Skin of body (tissue), 1 donor: ENCODE measurements at regions not wholly inside any gene's neighbourhood (a gene's known extent, or its start where the extent isn't known, plus 50 kb on each side); places are given as distances from the start of the nearest gene placed in this dataset.
"Not testable (repeated sequence)": the region's sequence is repeated elsewhere in the genome, so short reads cannot be mapped to it uniquely, and the experiment has no call there.

Experiments
- DNase-seq: peaks from one replicate; lab custom pipeline; 2025; lab: John Stamatoyannopoulos, UW

DNA sequence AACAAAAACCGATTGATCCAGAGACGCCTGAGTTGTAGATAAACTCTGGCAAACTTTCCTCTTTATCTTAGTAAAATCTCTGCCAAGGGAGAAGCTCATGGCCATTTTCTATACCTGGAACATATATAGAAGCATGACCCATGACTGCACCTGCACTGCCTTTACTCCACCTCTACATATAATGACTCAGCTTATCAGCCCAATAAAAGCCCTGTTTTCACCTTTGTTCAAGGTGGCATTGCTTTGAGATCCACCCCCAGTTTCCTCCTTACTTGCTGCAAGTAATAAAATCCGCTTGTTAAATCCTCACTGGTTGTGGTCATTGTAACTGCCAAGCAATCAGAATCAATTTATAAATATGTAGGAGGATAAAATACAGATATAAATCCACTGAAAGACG lies 1280.4 kb downstream of the NSUN3 start:
- DNase-seq, result no peak

GRCh38 chr3:95343767-95344166 lies 1280.9 kb downstream of the NSUN3 start:
- no peak for DNase-seq

- not testable (repeated sequence) for DNase-seq
Observed at GRCh38 chr3:95347936-95348335, 1285.1 kb downstream of the NSUN3 start.

GRCh38 chr3:95348879-95349278 lies 1286.0 kb downstream of the NSUN3 start:
- DNase-seq, result no peak

GRCh38 chr3:95350049-95350448 lies 1287.2 kb downstream of the NSUN3 start:
- no peak for DNase-seq

DNA sequence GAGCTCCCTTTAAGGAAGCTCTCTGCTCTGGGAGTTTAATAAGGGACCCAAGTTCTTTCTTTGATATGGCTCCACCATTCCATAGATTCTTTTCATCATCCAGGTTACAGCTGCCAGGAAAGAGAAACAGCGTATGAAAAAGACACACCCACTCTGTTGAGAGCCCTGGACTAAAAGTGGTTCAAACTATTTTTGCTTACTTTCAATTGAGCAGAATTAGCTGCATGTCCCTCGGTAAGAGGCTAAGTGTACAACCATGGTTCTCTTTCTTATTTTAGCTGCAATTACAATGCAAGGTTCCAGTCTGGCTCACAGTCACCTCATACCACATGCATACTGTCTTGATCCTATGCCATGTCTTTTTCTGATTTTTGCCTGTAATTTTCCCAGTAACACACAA lies 1288.3 kb downstream of the NSUN3 start:
- DNase-seq, result no peak

GRCh38 chr3:95352471-95352870 lies 1289.6 kb downstream of the NSUN3 start:
- no peak for DNase-seq

- no peak for DNase-seq
Observed at GRCh38 chr3:95354489-95354888, 1291.6 kb downstream of the NSUN3 start.

DNA sequence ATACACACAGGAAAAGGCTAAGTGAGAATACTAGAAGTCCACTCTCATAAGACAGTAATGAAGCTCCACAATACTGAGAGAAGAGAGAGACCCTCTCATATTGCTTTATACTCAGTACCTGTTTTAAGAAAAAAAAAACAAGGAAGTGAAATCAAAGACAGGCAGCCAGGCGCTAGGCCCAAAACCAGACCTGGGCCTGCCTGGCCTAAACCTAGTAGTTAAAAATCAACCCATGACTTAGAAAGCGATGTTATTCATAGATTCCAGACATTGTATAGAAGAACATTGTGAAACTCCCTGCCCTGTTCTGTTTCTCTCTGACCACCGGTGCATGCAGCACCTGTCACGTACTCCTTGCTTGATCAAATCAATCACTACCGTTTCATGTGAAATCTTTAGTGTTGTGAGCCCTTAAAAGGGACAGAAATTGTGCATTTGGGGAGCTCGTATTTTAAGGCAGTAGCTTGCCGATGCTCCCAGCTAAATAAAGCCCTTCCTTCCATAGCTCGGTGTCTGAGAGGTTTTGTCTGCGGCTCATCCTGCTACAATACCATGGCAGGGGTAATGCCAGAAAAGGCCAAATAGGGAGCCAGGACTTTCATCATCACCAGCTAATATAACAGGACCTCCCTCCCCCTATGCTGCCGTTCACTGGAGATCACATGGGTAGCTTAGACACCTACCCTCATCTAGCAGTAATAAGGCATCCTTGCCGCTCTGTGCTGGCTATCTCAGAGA lies 1294.1 kb downstream of the NSUN3 start:
- no peak for DNase-seq

DNA sequence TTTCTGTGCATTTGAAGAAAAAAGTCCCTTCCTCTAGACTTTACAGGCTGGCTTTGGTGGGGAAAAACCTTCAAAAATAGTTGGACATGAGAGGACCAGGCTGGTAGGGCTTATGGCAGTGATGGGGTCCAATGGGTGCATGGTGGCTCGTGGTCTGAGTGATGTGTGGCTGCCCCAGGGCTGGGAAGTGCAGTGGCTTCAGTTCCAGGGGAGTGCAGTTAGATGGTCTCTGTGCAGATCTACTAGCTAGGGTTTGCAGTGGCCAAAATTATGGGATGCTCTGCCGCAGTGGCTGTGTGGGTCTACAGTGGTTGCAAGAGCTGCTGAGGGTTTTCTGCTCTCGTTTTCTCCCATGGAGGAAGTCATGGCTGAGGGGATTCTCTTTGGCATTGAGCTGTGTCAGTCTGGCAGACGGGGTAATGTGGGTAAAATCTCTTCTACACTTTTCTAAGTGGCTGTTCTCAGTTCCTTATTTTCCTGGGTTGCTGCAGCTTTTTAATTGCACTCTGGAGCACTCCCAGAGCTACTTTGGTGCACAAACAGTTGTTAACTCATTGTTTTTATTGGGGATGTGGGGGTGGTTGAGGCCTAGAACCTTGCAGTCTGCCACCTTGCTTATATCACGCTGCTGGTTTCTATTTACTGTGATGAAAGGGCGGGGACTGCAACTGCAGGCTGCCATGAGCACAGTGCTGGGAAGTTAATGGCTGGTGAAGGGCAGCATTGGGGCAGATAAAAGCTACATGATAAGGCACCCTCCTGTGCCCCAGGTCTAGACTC lies 1324.6 kb downstream of the NSUN3 start:
- DNase-seq, result no peak

- no peak for DNase-seq
Observed at GRCh38 chr3:95389725-95390313, 1327.0 kb downstream of the NSUN3 start.

GRCh38 chr3:95394286-95394685 lies 1331.4 kb downstream of the NSUN3 start:
- DNase-seq, result no peak

DNA sequence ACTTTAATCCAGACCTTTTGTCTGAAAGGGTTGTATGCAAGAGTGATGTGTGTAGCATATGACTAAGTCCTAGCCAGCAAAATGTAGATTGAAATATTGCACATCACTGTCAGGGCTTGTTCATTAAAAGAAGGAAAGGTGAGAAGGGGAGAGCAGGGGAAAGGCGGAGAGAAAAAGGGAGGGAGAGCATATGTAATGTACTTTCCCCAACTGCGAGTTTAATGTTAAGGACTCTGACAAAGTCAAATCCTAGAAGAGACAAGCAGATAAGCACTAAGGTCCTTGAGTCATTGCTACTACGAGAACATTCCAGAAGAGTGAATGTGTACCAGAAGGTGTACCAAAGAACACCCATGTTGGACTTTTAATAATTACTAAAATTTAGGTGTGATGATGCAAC lies 1336.7 kb downstream of the NSUN3 start:
- no peak for DNase-seq

DNA sequence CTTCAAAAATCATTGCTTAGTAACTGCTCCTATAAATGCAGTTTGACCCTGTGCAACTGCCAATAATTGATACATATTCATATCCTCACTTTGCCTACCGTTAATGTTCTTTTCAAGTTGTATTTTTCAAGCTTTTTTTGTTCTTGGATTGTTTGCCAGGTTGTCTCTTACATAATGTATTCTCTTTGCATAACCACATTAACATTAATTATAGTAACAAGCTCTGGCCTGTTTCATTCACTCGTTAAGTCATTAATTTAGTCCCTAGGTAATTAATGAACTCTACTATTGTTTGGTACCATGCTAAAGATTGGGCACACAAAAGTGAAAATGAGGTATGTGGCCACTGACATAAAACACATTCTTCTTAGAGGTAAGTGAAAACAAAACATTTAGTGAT lies 1338.8 kb downstream of the NSUN3 start:
- no peak for DNase-seq

GRCh38 chr3:95407709-95408463 lies 1345.0 kb downstream of the NSUN3 start:
- no peak for DNase-seq

- no peak for DNase-seq
Observed at GRCh38 chr3:95408464-95408862, 1345.6 kb downstream of the NSUN3 start.

- DNase-seq, result no peak
Observed at GRCh38 chr3:95418251-95418650, 1355.4 kb downstream of the NSUN3 start.

DNA sequence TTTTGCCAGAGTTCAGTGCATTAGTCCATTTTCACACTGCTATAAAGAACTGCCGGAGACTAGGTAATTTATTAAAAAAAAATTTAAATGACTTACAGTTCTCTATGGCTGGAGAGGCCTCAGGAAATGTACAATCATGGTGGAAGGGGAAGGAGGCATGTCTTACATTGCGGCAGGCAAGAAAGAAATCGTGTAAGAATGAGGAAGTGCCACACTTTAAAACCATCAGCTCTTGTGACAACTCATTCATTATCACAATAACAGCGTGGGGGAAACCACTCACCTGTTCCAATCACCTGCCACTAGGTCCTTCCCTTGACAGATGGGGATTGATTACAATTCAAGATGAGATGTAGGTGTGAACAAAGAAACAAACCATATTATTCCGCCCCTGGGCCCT lies 1361.4 kb downstream of the NSUN3 start:
- no peak for DNase-seq

DNA sequence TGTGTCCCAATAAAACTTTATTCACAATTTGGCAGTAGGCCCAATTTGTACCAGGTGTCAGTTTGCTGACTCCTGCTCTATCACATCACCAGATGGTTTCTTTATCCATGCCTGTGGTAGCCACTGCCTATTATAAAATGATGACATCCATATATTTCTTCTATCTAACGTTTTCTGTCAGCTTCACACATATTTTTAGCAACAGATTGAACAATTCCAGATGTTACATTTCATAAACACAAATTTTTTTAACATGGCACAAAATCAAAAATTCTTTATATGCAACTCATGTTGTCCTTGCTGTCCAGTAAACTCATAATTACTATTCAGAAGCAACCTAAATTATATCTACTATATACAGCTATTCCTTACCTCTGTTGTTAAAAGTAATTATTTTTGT lies 1371.6 kb downstream of the NSUN3 start:
- DNase-seq, result peak; percentile 4

GRCh38 chr3:95437409-95437808 lies 1374.5 kb downstream of the NSUN3 start:
- DNase-seq, result no peak

DNA sequence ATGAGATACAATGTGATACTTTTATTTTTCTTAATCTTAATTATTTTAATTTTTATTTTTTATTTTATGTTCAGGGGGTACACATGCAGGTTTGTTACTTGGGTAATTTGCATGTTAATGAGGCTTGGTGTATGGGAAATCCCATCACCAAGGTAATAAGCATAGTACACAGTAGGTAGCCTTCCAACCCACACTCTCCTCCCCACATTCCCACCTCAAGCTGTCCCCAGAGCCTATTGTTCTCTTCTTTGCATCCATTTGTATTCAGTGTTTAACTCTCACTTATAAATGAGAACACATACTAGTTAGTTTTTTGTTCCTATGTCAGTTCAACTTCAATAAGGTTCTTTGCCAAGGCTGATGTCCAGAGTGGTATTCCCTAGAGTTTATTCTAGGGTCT lies 1375.4 kb downstream of the NSUN3 start:
- no peak for DNase-seq

- DNase-seq, result no peak
Observed at GRCh38 chr3:95442766-95443165, 1371.6 kb upstream of the EPHA6 start.
